ELF-1 (cell line): ENCODE measurements at regions not wholly inside any gene's neighbourhood (a gene's known extent, or its start where the extent isn't known, plus 50 kb on each side); places are given as distances from the start of the nearest gene placed in this dataset.
"Not testable (repeated sequence)": the region's sequence is repeated elsewhere in the genome, so short reads cannot be mapped to it uniquely, and the experiment has no call there.

Source experiments
- DNase-seq: peaks from one replicate; pipeline ENCODE4 v3.0.0-alpha.2; 2016; ENCODE audit warnings: low read depth, low spot score

- DNase-seq: no peak
Observed at GRCh38 chr1:238468068-238468467, 577.3 kb upstream of the ZP4 start.

GRCh38 chr1:238466459-238466858, 575.7 kb upstream of the ZP4 start:
- no peak for DNase-seq

- DNase-seq: no peak
Observed at GRCh38 chr1:238465449-238465848, 574.7 kb upstream of the ZP4 start.

GRCh38 chr1:238458899-238459298, 568.2 kb upstream of the ZP4 start:
- DNase-seq: no peak

- no peak for DNase-seq
Observed at GRCh38 chr1:238457610-238458009, 566.9 kb upstream of the ZP4 start.

GRCh38 chr1:238451781-238452310, 561.1 kb upstream of the ZP4 start:
- DNase-seq: no peak

- no peak for DNase-seq
Observed at GRCh38 chr1:238450976-238451375, 560.3 kb upstream of the ZP4 start.

GRCh38 chr1:238443687-238444086, 553.0 kb upstream of the ZP4 start:
- DNase-seq: no peak

GRCh38 chr1:238439511-238439910, 548.8 kb upstream of the ZP4 start:
- DNase-seq: no peak

GRCh38 chr1:238438311-238439270, 547.9 kb upstream of the ZP4 start:
- no peak for DNase-seq

- not testable (repeated sequence) for DNase-seq
Observed at GRCh38 chr1:238429703-238430102, 539.0 kb upstream of the ZP4 start.

GRCh38 chr1:238419209-238419608, 528.5 kb upstream of the ZP4 start:
- no peak for DNase-seq

GRCh38 chr1:238409932-238410331, 519.2 kb upstream of the ZP4 start:
- no peak for DNase-seq

GRCh38 chr1:238409191-238409850, 518.6 kb upstream of the ZP4 start:
- DNase-seq: no peak

GRCh38 chr1:238408737-238409136, 518.0 kb upstream of the ZP4 start:
- DNase-seq: no peak

GRCh38 chr1:238406098-238406860, 515.6 kb upstream of the ZP4 start:
- DNase-seq: no peak

- no peak for DNase-seq
Observed at GRCh38 chr1:238404921-238405320, 514.2 kb upstream of the ZP4 start.

- no peak for DNase-seq
Observed at GRCh38 chr1:238404481-238404880, 513.8 kb upstream of the ZP4 start.

- DNase-seq: no peak
Observed at GRCh38 chr1:238401144-238401543, 510.4 kb upstream of the ZP4 start.

- DNase-seq: no peak
Observed at GRCh38 chr1:238399558-238399957, 508.8 kb upstream of the ZP4 start.

- DNase-seq: no peak
Observed at GRCh38 chr1:238396140-238396539, 505.4 kb upstream of the ZP4 start.

- no peak for DNase-seq
Observed at GRCh38 chr1:238384381-238384780, 493.7 kb upstream of the ZP4 start.
